OCI-LY1 (cell line): ENCODE measurements at regions not wholly inside any gene's neighbourhood (a gene's known extent, or its start where the extent isn't known, plus 50 kb on each side); places are given as distances from the start of the nearest gene placed in this dataset.

ENCODE experiments used
- H2AFZ ChIP-seq: fragments of 200-600 bp; sonication (generic), shearing (Covaris generic); 2 replicates; pipeline ENCODE4 v1.6.0; 2014; ENCODE audit warnings: antibody characterized with exemption, mild to moderate bottlenecking, low read length
- H3F3A ChIP-seq: fragments of 200-600 bp; sonication (generic), shearing (Covaris generic); 2 replicates; pipeline ENCODE4 v1.6.0; 2014; ENCODE audit warnings: mild to moderate bottlenecking, antibody characterized with exemption, low read length, moderate library complexity; ENCODE audit not compliant: insufficient read depth
- H3K27ac ChIP-seq: fragments of 200-600 bp; sonication (generic); 2 replicates; pipeline ENCODE4 v1.5.1; 2014; ENCODE audit warnings: low read length, mixed run types, mild to moderate bottlenecking, low read depth; ENCODE audit not compliant: poor library complexity, severe bottlenecking
- H3K27me3 ChIP-seq: fragments of 200-600 bp; sonication (generic); 2 replicates; pipeline ENCODE4 v1.6.0; 2014; ENCODE audit warnings: antibody characterized with exemption, mild to moderate bottlenecking, low read length, moderate library complexity; ENCODE audit not compliant: insufficient read depth
- H3K36me3 ChIP-seq: fragments of 200-600 bp; sonication (generic); 2 replicates; pipeline ENCODE4 v1.6.1; 2014; ENCODE audit warnings: mild to moderate bottlenecking, antibody characterized with exemption, low read length, moderate library complexity, mixed read lengths; ENCODE audit not compliant: insufficient read depth
- H3K4me1 ChIP-seq: fragments of 200-600 bp; sonication (generic); 2 replicates; pipeline ENCODE4 v1.5.1; 2014; ENCODE audit warnings: mild to moderate bottlenecking, low read length, moderate library complexity; ENCODE audit not compliant: insufficient read depth, severe bottlenecking
- H3K4me2 ChIP-seq: fragments of 200-600 bp; sonication (generic), shearing (Covaris generic); 2 replicates; pipeline ENCODE4 v1.6.1; 2014; ENCODE audit warnings: low read length
- H3K4me3 ChIP-seq: fragments of 200-600 bp; sonication (generic); 2 replicates; pipeline ENCODE4 v1.5.1; 2014; ENCODE audit warnings: low read length, low read depth, mild to moderate bottlenecking, mixed read lengths; ENCODE audit not compliant: poor library complexity, severe bottlenecking
- H3K79me2 ChIP-seq: fragments of 200-600 bp; shearing (Covaris generic); 2 replicates; pipeline ENCODE4 v1.6.1; 2016; ENCODE audit warnings: mixed run types, low read length, mixed read lengths; ENCODE audit not compliant: insufficient read depth
- H3K9ac ChIP-seq: fragments of 200-600 bp; sonication (generic), shearing (Covaris generic); 2 replicates; pipeline ENCODE4 v1.6.1; 2014; ENCODE audit warnings: mild to moderate bottlenecking, low read length, mixed read lengths
- H3K9me2 ChIP-seq: fragments of 200-600 bp; sonication (generic), shearing (Covaris generic); 2 replicates; pipeline ENCODE4 v1.6.1; 2014; ENCODE audit warnings: low read depth, mild to moderate bottlenecking, low read length, mixed read lengths
- H3K9me3 ChIP-seq: fragments of 200-600 bp; shearing (Covaris generic); 2 replicates; pipeline ENCODE4 v1.6.1; 2014; ENCODE audit warnings: low read length, mixed read lengths
- H4K20me1 ChIP-seq: fragments of 200-600 bp; sonication (generic), shearing (Covaris generic); 2 replicates; pipeline ENCODE4 v1.6.0; 2016; ENCODE audit warnings: mild to moderate bottlenecking, low read length; ENCODE audit not compliant: insufficient read depth
- CTCF ChIP-seq: fragments of 200-600 bp; sonication (generic), shearing (Covaris generic); IDR thresholded peaks from 2 replicates; pipeline ENCODE4 v1.5.1; 2017; ENCODE audit warnings: mild to moderate bottlenecking, antibody characterized with exemption, low read length, moderate library complexity, mixed read lengths
- EZH2 ChIP-seq: fragments of 200-600 bp; sonication (generic), shearing (Covaris generic); IDR thresholded peaks from 2 replicates; pipeline ENCODE4 v1.8.0; 2017; ENCODE audit warnings: borderline replicate concordance, mixed run types, mild to moderate bottlenecking, antibody characterized with exemption, low read length, moderate library complexity, mixed read lengths

- Histone ChIP-seq H2AFZ (no peak overlapping the region), H4K20me1 (no peaks in the 10 kb centered on the region; the same call in 1 of the 2 replicates), H3K4me3 (no peak overlapping the region), H3K27me3 (no peaks in the 10 kb centered on the region), H3K36me3 (no peaks in the 10 kb centered on the region), H3K4me1 (no peaks in the 10 kb centered on the region), H3K4me2 (no peak overlapping the region), H3F3A (no peaks in the 10 kb centered on the region), H3K9me3 (no peaks in the 10 kb centered on the region), H3K27ac (no peak overlapping the region), H3K9ac (no peak overlapping the region), H3K79me2 (no peaks in the 10 kb centered on the region), H3K9me2 (no peaks in the 10 kb centered on the region)
- TF ChIP-seq CTCF = no peak
- no peak for TF ChIP-seq EZH2
Measured at GRCh38 chr14:100439781-100440180, 116.6 kb downstream of the SLC25A47 start.

- no peak overlapping the region for H3K4me3 ChIP-seq
- H2AFZ ChIP-seq = no peak overlapping the region
- no peak overlapping the region for H3K27ac ChIP-seq
- no peaks in the 10 kb centered on the region; the same call in 1 of the 2 replicates for H4K20me1 ChIP-seq
- no peaks in the 10 kb centered on the region for H3K79me2 ChIP-seq
- no peaks in the 10 kb centered on the region for H3K27me3 ChIP-seq
- no peaks in the 10 kb centered on the region for H3F3A ChIP-seq
- TF ChIP-seq EZH2 (no peak), CTCF (peak; percentile 65)
- H3K9me2 ChIP-seq = no peaks in the 10 kb centered on the region
- H3K4me1 ChIP-seq = no peaks in the 10 kb centered on the region
- no peak overlapping the region for H3K9ac ChIP-seq
- no peaks in the 10 kb centered on the region for H3K9me3 ChIP-seq
- H3K4me2 ChIP-seq = no peak overlapping the region
- no peaks in the 10 kb centered on the region for H3K36me3 ChIP-seq
Measured at GRCh38 chr14:100440207-100440631, 117.1 kb downstream of the SLC25A47 start.

- H3K4me3 ChIP-seq = no peak overlapping the region
- no peaks in the 10 kb centered on the region for H3K36me3 ChIP-seq
- no peak overlapping the region for H3K27ac ChIP-seq
- H3K79me2 ChIP-seq = no peaks in the 10 kb centered on the region
- H2AFZ ChIP-seq = no peak overlapping the region
- H3K9me2 ChIP-seq = no peaks in the 10 kb centered on the region
- no peaks in the 10 kb centered on the region for H3K4me1 ChIP-seq
- H3K9me3 ChIP-seq = no peaks in the 10 kb centered on the region
- H4K20me1 ChIP-seq = no peaks in the 10 kb centered on the region; the same call in 1 of the 2 replicates
- H3K9ac ChIP-seq = no peak overlapping the region
- TF ChIP-seq CTCF = no peak
- no peak for TF ChIP-seq EZH2
- no peak overlapping the region for H3K4me2 ChIP-seq
- no peaks in the 10 kb centered on the region for H3K27me3 ChIP-seq
- H3F3A ChIP-seq = no peaks in the 10 kb centered on the region
Measured at GRCh38 chr14:100440758-100441203, 117.6 kb downstream of the SLC25A47 start.
